OCI-LY7 (cell line): ENCODE measurements at regions not wholly inside any gene's neighbourhood (a gene's known extent, or its start where the extent isn't known, plus 50 kb on each side); places are given as distances from the start of the nearest gene placed in this dataset.

Source experiments
- BruUV-seq: library from RNA; stranded (reverse); fragments of 400-500 nt; replicated peaks from 2 replicates; lab custom pipeline; 2021; lab: Mats Ljungman, UMichigan
- CTCF ChIA-PET: fragments of 300-600 bp; sonication (Branson Sonifier 250); formaldehyde crosslinking; loops from one replicate; lab custom pipeline; 2022; ENCODE audit warnings: antibody characterized with exemption; ENCODE audit not compliant: unreplicated experiment; lab: Charles Lee
- POLR2A ChIA-PET: fragments of 300-600 bp; sonication (Branson Sonifier 250); formaldehyde crosslinking; loops from one replicate; lab custom pipeline; 2022; ENCODE audit warnings: antibody characterized with exemption; lab: Charles Lee
- DNase-seq: peaks from one replicate; pipeline ENCODE4 v3.0.0-alpha.2; 2015; ENCODE audit warnings: low spot score
- H2AFZ ChIP-seq: fragments of 200-600 bp; sonication (generic), shearing (Covaris generic); 2 replicates; pipeline ENCODE4 v1.6.1; 2014; ENCODE audit warnings: mild to moderate bottlenecking, antibody characterized with exemption, low read length, moderate library complexity
- H3K27ac ChIP-seq: fragments of 200-600 bp; sonication (generic); 2 replicates; pipeline ENCODE4 v1.5.1; 2014; ENCODE audit warnings: mixed run types, low read depth, mild to moderate bottlenecking, moderate library complexity, low read length, inconsistent platforms; ENCODE audit not compliant: poor library complexity, severe bottlenecking
- H3K36me3 ChIP-seq: fragments of 200-600 bp; sonication (generic); 2 replicates; pipeline ENCODE4 v1.6.1; 2014; ENCODE audit warnings: mild to moderate bottlenecking, antibody characterized with exemption, low read length, moderate library complexity, mixed read lengths; ENCODE audit not compliant: insufficient read depth
- H3K4me1 ChIP-seq: fragments of 200-600 bp; sonication (generic); 2 replicates; pipeline ENCODE4 v1.5.1; 2014; ENCODE audit warnings: mild to moderate bottlenecking, low read length; ENCODE audit not compliant: insufficient read depth, poor library complexity, severe bottlenecking
- H3K4me2 ChIP-seq: fragments of 200-600 bp; sonication (generic); 2 replicates; pipeline ENCODE4 v1.6.1; 2014; ENCODE audit warnings: mild to moderate bottlenecking, low read length
- H3K4me3 ChIP-seq: fragments of 200-600 bp; sonication (generic); 2 replicates; pipeline ENCODE4 v1.5.1; 2014; ENCODE audit warnings: mild to moderate bottlenecking, low read depth, low read length; ENCODE audit not compliant: poor library complexity, severe bottlenecking
- H3K79me2 ChIP-seq: fragments of 200-600 bp; sonication (generic); 2 replicates; pipeline ENCODE4 v1.6.1; 2016; ENCODE audit warnings: low read depth, mild to moderate bottlenecking, low read length, moderate library complexity, mixed read lengths; ENCODE audit not compliant: insufficient read depth
- H3K9me2 ChIP-seq: fragments of 200-600 bp; sonication (generic); 2 replicates; pipeline ENCODE4 v1.6.1; 2016; ENCODE audit warnings: mild to moderate bottlenecking, low read length, mixed read lengths; ENCODE audit not compliant: insufficient read depth
- H3K9me3 ChIP-seq: fragments of 200-600 bp; sonication (generic); 2 replicates; pipeline ENCODE4 v1.6.1; 2014; ENCODE audit warnings: mild to moderate bottlenecking, mixed run types, low read length, mixed read lengths
- H4K20me1 ChIP-seq: fragments of 200-600 bp; sonication (generic); 2 replicates; pipeline ENCODE4 v1.6.1; 2014; ENCODE audit warnings: mild to moderate bottlenecking, antibody characterized with exemption, low read length, moderate library complexity, mixed read lengths; ENCODE audit not compliant: insufficient read depth
- CTCF ChIP-seq: fragments of 200-600 bp; sonication (generic); conservative IDR thresholded peaks from 2 replicates; pipeline ENCODE4 v1.5.1; 2014; ENCODE audit warnings: mild to moderate bottlenecking, antibody characterized with exemption, low read length, moderate library complexity, mixed read lengths
- EZH2phosphoT487 ChIP-seq: fragments of 200-600 bp; sonication (generic); IDR thresholded peaks from 2 replicates; pipeline ENCODE4 v1.6.1; 2018; ENCODE audit warnings: low read depth, borderline replicate concordance, mild to moderate bottlenecking, mixed run types, antibody characterized with exemption, low read length, moderate library complexity, mixed read lengths
- intact Hi-C: fragments of 100-400 bp; cut with micrococcal nuclease; formaldehyde crosslinking; loops from one replicate; pipeline ENCODE4 v1.10.0; 2022; ENCODE audit not compliant: unreplicated experiment

- no peaks in the 10 kb centered on the region for H3K36me3 ChIP-seq
- H3K4me1 ChIP-seq = no peaks in the 10 kb centered on the region
- no peak for DNase-seq
- H3K4me3 ChIP-seq = no peak overlapping the region
- H2AFZ ChIP-seq = no peak overlapping the region
- no peaks in the 10 kb centered on the region for H4K20me1 ChIP-seq
- no peaks in the 10 kb centered on the region for H3K79me2 ChIP-seq
- no peak overlapping the region for H3K27ac ChIP-seq
- CTCF ChIA-PET = no interaction called here
- TF ChIP-seq CTCF = no peak
- TF ChIP-seq EZH2phosphoT487 = no peak
- intact Hi-C loops = no loop called here
- no peaks in the 10 kb centered on the region for H3K9me2 ChIP-seq
- BruUV-seq = no TSS peak
- no peaks in the 10 kb centered on the region for H3K9me3 ChIP-seq
- H3K4me2 ChIP-seq = no peak overlapping the region
- POLR2A ChIA-PET = interaction anchor here (0.5 to 1.3 kb wide), 6 partner anchors 8 to 244 kb away, joined by 3 to 7 read pairs (median 3); no protein-coding TSS in a partner anchor
These were observed 195.7 kb downstream of the ALDH8A1 start for GRCh38 chr6:134754013-134754690.

- ChIA-PET CTCF (no interaction called here), POLR2A (interaction anchor here (1.0 to 1.3 kb wide), 2 partner anchors 10 to 13 kb away, joined by 3 read pairs; no protein-coding TSS in a partner anchor)
- Histone ChIP-seq H4K20me1 (no peaks in the 10 kb centered on the region), H3K9me2 (no peaks in the 10 kb centered on the region), H3K4me2 (no peak overlapping the region), H3K27ac (no peak overlapping the region), H3K4me3 (no peak overlapping the region), H3K79me2 (no peaks in the 10 kb centered on the region), H3K4me1 (no peaks in the 10 kb centered on the region), H3K36me3 (no peaks in the 10 kb centered on the region), H3K9me3 (no peaks in the 10 kb centered on the region), H2AFZ (no peak overlapping the region)
- intact Hi-C loops = no loop called here
- DNase-seq = no peak
- no TSS peak for BruUV-seq
- TF ChIP-seq EZH2phosphoT487 (no peak), CTCF (no peak)
These were observed 196.9 kb downstream of the ALDH8A1 start for GRCh38 chr6:134753001-134753400.

GRCh38 chr6:134752445-134752844, 197.5 kb downstream of the ALDH8A1 start:
- POLR2A ChIA-PET = interaction anchor here (0.6 kb wide), 2 partner anchors 537 to 1825 kb away, joined by 3 read pairs; no protein-coding TSS in a partner anchor

More at GRCh38 chr6:134752445-134752844, 197.5 kb downstream of the ALDH8A1 start:
- CTCF ChIA-PET = no interaction called here
- Histone ChIP-seq H3K36me3 (no peaks in the 10 kb centered on the region), H3K4me3 (no peak overlapping the region), H3K4me1 (no peaks in the 10 kb centered on the region), H3K9me3 (no peaks in the 10 kb centered on the region), H2AFZ (no peak overlapping the region), H3K4me2 (no peak overlapping the region), H4K20me1 (no peaks in the 10 kb centered on the region), H3K79me2 (no peaks in the 10 kb centered on the region), H3K27ac (no peak overlapping the region), H3K9me2 (no peaks in the 10 kb centered on the region)
- intact Hi-C loops = no loop called here
- no peak for DNase-seq
- BruUV-seq = no TSS peak
- no peak for TF ChIP-seq CTCF
- TF ChIP-seq EZH2phosphoT487 = no peak
